H9 (cell line): ENCODE measurements at regions not wholly inside any gene's neighbourhood (a gene's known extent, or its start where the extent isn't known, plus 50 kb on each side); places are given as distances from the start of the nearest gene placed in this dataset.

ENCODE experiments used
- DNase-seq: peaks from one replicate; pipeline ENCODE4 v3.0.0-alpha.2; 2017
- H2AFZ ChIP-seq: one replicate; pipeline ENCODE4 v1.6.1; 2013; ENCODE audit warnings: mild to moderate bottlenecking, low read length, control low read depth, moderate library complexity
- H2AK5ac ChIP-seq: 2 replicates; pipeline ENCODE4 v1.6.1; 2013; ENCODE audit warnings: low read length, control low read depth, mixed read lengths; ENCODE audit not compliant: insufficient read length
- H2BK120ac ChIP-seq: one replicate; pipeline ENCODE4 v1.6.1; 2013; ENCODE audit warnings: low read depth, mild to moderate bottlenecking, low read length, control low read depth, inconsistent platforms; ENCODE audit not compliant: poor library complexity, severe bottlenecking
- H2BK12ac ChIP-seq: 2 replicates; pipeline ENCODE4 v1.6.1; 2013; ENCODE audit warnings: low read length, control low read depth, mixed read lengths, low read depth; ENCODE audit not compliant: insufficient read length
- H2BK15ac ChIP-seq: 2 replicates; pipeline ENCODE4 v1.6.1; 2013; ENCODE audit warnings: low read depth, low read length, control low read depth
- H2BK20ac ChIP-seq: one replicate; pipeline ENCODE4 v1.6.1; 2013; ENCODE audit warnings: low read depth, mild to moderate bottlenecking, low read length, control low read depth, inconsistent platforms; ENCODE audit not compliant: poor library complexity, severe bottlenecking
- H2BK5ac ChIP-seq: 2 replicates; pipeline ENCODE4 v1.6.1; 2013; ENCODE audit warnings: low read length, control low read depth, mixed read lengths; ENCODE audit not compliant: insufficient read length
- H3K14ac ChIP-seq: 2 replicates; pipeline ENCODE4 v1.6.1; 2013; ENCODE audit warnings: low read length, control low read depth; ENCODE audit not compliant: insufficient read depth
- H3K18ac ChIP-seq: 2 replicates; pipeline ENCODE4 v1.6.1; 2013; ENCODE audit warnings: low read depth, mild to moderate bottlenecking, mixed read lengths, low read length, control low read depth; ENCODE audit not compliant: insufficient read length
- H3K23ac ChIP-seq: 2 replicates; pipeline ENCODE4 v1.6.1; 2013; ENCODE audit warnings: low read length, control low read depth, mixed read lengths, low read depth; ENCODE audit not compliant: insufficient read length
- H3K23me2 ChIP-seq: 2 replicates; pipeline ENCODE4 v1.6.1; 2013; ENCODE audit warnings: low read depth, mild to moderate bottlenecking, mixed read lengths, low read length, control low read depth; ENCODE audit not compliant: insufficient read length, poor library complexity, severe bottlenecking
- H3K27ac ChIP-seq: 2 replicates; pipeline ENCODE4 v1.5.1; 2013; ENCODE audit warnings: low read length, control low read depth, mixed read lengths, low read depth; ENCODE audit not compliant: insufficient read length
- H3K27me3 ChIP-seq: 2 replicates; pipeline ENCODE4 v1.6.1; 2013; ENCODE audit warnings: low read length, control low read depth, inconsistent platforms; ENCODE audit not compliant: insufficient read depth
- H3K4ac ChIP-seq: 2 replicates; pipeline ENCODE4 v1.6.1; 2013; ENCODE audit warnings: low read depth, mild to moderate bottlenecking, control low read depth, inconsistent platforms, low read length, moderate library complexity
- H3K4me1 ChIP-seq: 2 replicates; pipeline ENCODE4 v1.6.1; 2013; ENCODE audit warnings: low read length, control low read depth, inconsistent platforms; ENCODE audit not compliant: insufficient read depth
- H3K4me2 ChIP-seq: 2 replicates; pipeline ENCODE4 v1.6.1; 2013; ENCODE audit warnings: low read length, control low read depth, mixed read lengths; ENCODE audit not compliant: insufficient read length, insufficient read depth
- H3K56ac ChIP-seq: 2 replicates; pipeline ENCODE4 v1.6.1; 2013; ENCODE audit warnings: low read depth, mild to moderate bottlenecking, mixed read lengths, low read length, control low read depth; ENCODE audit not compliant: insufficient read length
- H3K79me1 ChIP-seq: 2 replicates; pipeline ENCODE4 v1.6.1; 2013; ENCODE audit warnings: low read depth, mild to moderate bottlenecking, moderate library complexity, low read length, control low read depth, inconsistent platforms; ENCODE audit not compliant: insufficient read depth, poor library complexity, severe bottlenecking
- H3K79me2 ChIP-seq: 2 replicates; pipeline ENCODE4 v1.6.1; 2013; ENCODE audit warnings: low read length, control low read depth, inconsistent platforms; ENCODE audit not compliant: insufficient read depth
- H3K9ac ChIP-seq: 2 replicates; pipeline ENCODE4 v1.6.1; 2013; ENCODE audit warnings: low read length, control low read depth, mixed read lengths; ENCODE audit not compliant: insufficient read length; ENCODE audit errors: extremely low read depth
- H3K9me3 ChIP-seq: one replicate; pipeline ENCODE4 v1.6.1; 2013; ENCODE audit warnings: low read depth, low read length, inconsistent platforms; ENCODE audit not compliant: control insufficient read depth
- H3T11ph ChIP-seq: one replicate; pipeline ENCODE4 v1.6.1; 2013; ENCODE audit warnings: mild to moderate bottlenecking, low read length, control low read depth, inconsistent platforms
- H4K20me1 ChIP-seq: one replicate; pipeline ENCODE4 v1.6.1; 2013; ENCODE audit not compliant: control insufficient read depth, insufficient read length, insufficient read depth
- H4K5ac ChIP-seq: 2 replicates; pipeline ENCODE4 v1.6.1; 2013; ENCODE audit warnings: low read depth, mild to moderate bottlenecking, mixed read lengths, low read length, control low read depth; ENCODE audit not compliant: insufficient read length
- H4K8ac ChIP-seq: replicated peaks from 2 replicates; pipeline ENCODE4 v1.6.1; 2013; ENCODE audit warnings: low read length, control low read depth, mixed read lengths, low read depth; ENCODE audit not compliant: insufficient read length
- H4K91ac ChIP-seq: 2 replicates; pipeline ENCODE4 v1.6.1; 2013; ENCODE audit warnings: low read depth, mild to moderate bottlenecking, moderate library complexity, mixed read lengths, low read length, control low read depth; ENCODE audit not compliant: insufficient read length
- H3K27ac Mint-ChIP-seq, 3 experiments: 2 replicates in 2 of 3; 3 replicates in 1 of 3; pipeline ENCODE4 v1.8.0; 2020 to 2021; ENCODE audit warnings: mixed read lengths in 3 of 3, mild to moderate bottlenecking in 1 of 3, moderate library complexity in 1 of 3
- H3K27me3 Mint-ChIP-seq: 2 replicates; pipeline ENCODE4 v1.8.0; 2021; ENCODE audit warnings: low read depth, mild to moderate bottlenecking, moderate library complexity, mixed read lengths
- H3K36me3 Mint-ChIP-seq, 3 experiments: 2 replicates in 2 of 3; 3 replicates in 1 of 3; pipeline ENCODE4 v1.8.0; 2020 to 2021; ENCODE audit warnings: low read depth in 3 of 3, mixed read lengths in 3 of 3; ENCODE audit not compliant: insufficient read depth in 1 of 3
- H3K4me1 Mint-ChIP-seq, 2 experiments: 2 replicates each; pipeline ENCODE4 v1.8.0; 2020; ENCODE audit warnings: mixed read lengths in 2 of 2
- H3K4me3 Mint-ChIP-seq, 2 experiments: 2 replicates in 1 of 2; 3 replicates in 1 of 2; pipeline ENCODE4 v1.8.0; 2020 to 2021; ENCODE audit warnings: mild to moderate bottlenecking in 2 of 2, mixed read lengths in 2 of 2, moderate library complexity in 1 of 2
- H3K9me3 Mint-ChIP-seq, 2 experiments: 2 replicates in 1 of 2; 3 replicates in 1 of 2; pipeline ENCODE4 v1.8.0; 2020; ENCODE audit warnings: mild to moderate bottlenecking in 2 of 2, mixed read lengths in 2 of 2, moderate library complexity in 1 of 2
- CTCF ChIP-seq: fragments of 200-600 bp; sonication (generic); conservative IDR thresholded peaks from 3 replicates; pipeline ENCODE4 v1.8.0; 2021; ENCODE audit warnings: antibody characterized with exemption, mild to moderate bottlenecking
- WGBS: extraction: QIAGEN DNeasy Blood & Tissue Kit; methylation state at CpG from one replicate; pipeline ENCODE4 v1.1.7; 2013; ENCODE audit warnings: missing lambda C conversion rate, low lambda C conversion rate, mixed read lengths; ENCODE audit not compliant: insufficient read length; ENCODE audit errors: extremely low coverage; 5-methylcytosine and 5-hydroxymethylcytosine counted together

- H3T11ph ChIP-seq: no peak overlapping the region
- H3K4me1 Mint-ChIP-seq: no peaks in the 10 kb centered on the region
- H2AK5ac ChIP-seq: no peak overlapping the region
- WGBS: no CpG with 5 or more reads among the region's 3 CpGs
- no peak overlapping the region for H3K18ac ChIP-seq
- H3K79me2 ChIP-seq: no peaks in the 10 kb centered on the region
- no peak overlapping the region for H3K9ac ChIP-seq
- H3K56ac ChIP-seq: no peak overlapping the region
- no peaks in the 10 kb centered on the region for H3K4me1 ChIP-seq
- H3K36me3 Mint-ChIP-seq: peaks cover 0 to 7% (median 0%) of the 10 kb centered on the region in 3 experiments; a peak in 2 of 7 replicates
- H3K14ac ChIP-seq: no peak overlapping the region
- no peak for TF ChIP-seq CTCF
- no peak overlapping the region for H3K23ac ChIP-seq
- no peaks in the 10 kb centered on the region for H3K9me3 ChIP-seq
- no peak overlapping the region for H3K4ac ChIP-seq
- no peak overlapping the region for H2BK12ac ChIP-seq
- H4K5ac ChIP-seq: no peak overlapping the region
- no peak for DNase-seq
- no peak overlapping the region for H4K91ac ChIP-seq
- no peak overlapping the region for H2AFZ ChIP-seq
- no peak overlapping the region for H4K8ac ChIP-seq
- H3K27me3 ChIP-seq: no peaks in the 10 kb centered on the region
- no peak overlapping the region for H3K4me3 Mint-ChIP-seq
- no peak overlapping the region for H3K4me2 ChIP-seq
- H2BK120ac ChIP-seq: no peak overlapping the region
- no peaks in the 10 kb centered on the region for H3K27me3 Mint-ChIP-seq
- no peak overlapping the region for H3K27ac Mint-ChIP-seq
- H2BK20ac ChIP-seq: no peak overlapping the region
- no peak overlapping the region for H3K27ac ChIP-seq
- H3K23me2 ChIP-seq: no peaks in the 10 kb centered on the region
- H4K20me1 ChIP-seq: no peaks in the 10 kb centered on the region
- no peak overlapping the region for H2BK5ac ChIP-seq
- H3K9me3 Mint-ChIP-seq: peaks cover 2 to 5% of the 10 kb centered on the region in 2 experiments; a peak in 4 of 5 replicates
- no peak overlapping the region for H2BK15ac ChIP-seq
- no peaks in the 10 kb centered on the region for H3K79me1 ChIP-seq
Observed at GRCh38 chr10:10120671-10121070, 897.0 kb upstream of the CELF2 start.
